ENCODE measurements at regions not wholly inside any gene's neighbourhood (a gene's known extent, or its start where the extent isn't known, plus 50 kb on each side); places are given as distances from the start of the nearest gene placed in this dataset.

DNA sequence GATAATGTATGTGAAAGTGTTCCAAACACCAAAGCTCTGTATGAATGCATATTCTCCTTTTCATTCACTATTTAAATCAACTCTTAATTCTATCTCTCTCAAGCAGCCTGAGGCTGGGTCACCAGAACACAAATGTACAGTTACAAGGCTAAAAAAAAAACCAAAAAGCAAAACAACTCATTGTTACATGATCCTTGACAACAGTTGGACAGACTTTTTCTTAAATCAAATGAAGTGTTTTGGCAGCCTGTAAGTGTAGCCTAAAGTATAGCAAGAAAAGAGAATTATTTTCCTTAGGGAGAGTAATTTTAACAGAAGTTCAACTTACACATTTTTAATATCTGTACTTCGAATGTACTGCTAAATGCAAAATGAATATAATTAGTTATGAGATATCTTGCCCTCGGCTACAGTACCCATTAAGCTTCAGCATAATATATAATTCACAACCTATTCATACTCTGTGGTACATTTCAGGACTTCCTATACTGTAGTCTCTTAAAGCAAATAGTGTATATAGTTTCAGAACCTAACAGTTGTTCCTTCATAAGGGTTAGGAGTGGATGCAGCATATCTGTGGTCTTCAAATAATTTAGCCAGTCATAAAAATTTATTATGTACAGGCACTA is 214.0 kb upstream of the BTG1 start:
- TF ChIP-seq, protein P1, sequence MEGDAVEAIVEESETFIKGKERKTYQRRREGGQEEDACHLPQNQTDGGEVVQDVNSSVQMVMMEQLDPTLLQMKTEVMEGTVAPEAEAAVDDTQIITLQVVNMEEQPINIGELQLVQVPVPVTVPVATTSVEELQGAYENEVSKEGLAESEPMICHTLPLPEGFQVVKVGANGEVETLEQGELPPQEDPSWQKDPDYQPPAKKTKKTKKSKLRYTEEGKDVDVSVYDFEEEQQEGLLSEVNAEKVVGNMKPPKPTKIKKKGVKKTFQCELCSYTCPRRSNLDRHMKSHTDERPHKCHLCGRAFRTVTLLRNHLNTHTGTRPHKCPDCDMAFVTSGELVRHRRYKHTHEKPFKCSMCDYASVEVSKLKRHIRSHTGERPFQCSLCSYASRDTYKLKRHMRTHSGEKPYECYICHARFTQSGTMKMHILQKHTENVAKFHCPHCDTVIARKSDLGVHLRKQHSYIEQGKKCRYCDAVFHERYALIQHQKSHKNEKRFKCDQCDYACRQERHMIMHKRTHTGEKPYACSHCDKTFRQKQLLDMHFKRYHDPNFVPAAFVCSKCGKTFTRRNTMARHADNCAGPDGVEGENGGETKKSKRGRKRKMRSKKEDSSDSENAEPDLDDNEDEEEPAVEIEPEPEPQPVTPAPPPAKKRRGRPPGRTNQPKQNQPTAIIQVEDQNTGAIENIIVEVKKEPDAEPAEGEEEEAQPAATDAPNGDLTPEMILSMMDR (IDR thresholded peaks at IDR 0.05): no peak
- no peak for TF ChIP-seq POLR2AphosphoS5 (IDR thresholded peaks at IDR 0.05)
